HCT116 (cell line): ENCODE measurements at regions not wholly inside any gene's neighbourhood (a gene's known extent, or its start where the extent isn't known, plus 50 kb on each side); places are given as distances from the start of the nearest gene placed in this dataset.

ENCODE experiments used
- ATAC-seq: fragments of 200-7000 bp; cut with Tn5 transposase; 2 replicates; pipeline ENCODE4 v1.9.1; 2020; ENCODE audit warnings: mild to moderate bottlenecking, moderate library complexity
- BruUV-seq: library from RNA; stranded (reverse); fragments of 400-500 nt; replicated peaks from 2 replicates; lab custom pipeline; 2021; lab: Mats Ljungman, UMichigan
- CTCF ChIA-PET: fragments of 300-600 bp; sonication (Branson Sonifier 250); formaldehyde crosslinking; loops from one replicate; lab custom pipeline; 2021; ENCODE audit warnings: antibody characterized with exemption; lab: Charles Lee
- POLR2A ChIA-PET: fragments of 300-600, 350-600 bp; sonication (Branson Sonifier 250); formaldehyde crosslinking; loops from one replicate; lab custom pipeline; 2021; ENCODE audit warnings: antibody characterized with exemption; lab: Charles Lee
- RAD21 ChIA-PET, 2 experiments: fragments of 300-600 bp; sonication (Branson Sonifier 250); formaldehyde crosslinking; loops; one replicate each; lab custom pipeline; 2023; ENCODE audit warnings: low total read pairs in 2 of 2; ENCODE audit not compliant: uncharacterized antibody in 2 of 2, unreplicated experiment in 2 of 2, low non-redundant PET in 1 of 2; lab: Charles Lee
- DNase-seq: peaks from one replicate; pipeline ENCODE4 v3.0.0-alpha.2; 2010; ENCODE audit warnings: low read depth, low spot score
- H2AFZ ChIP-seq: fragments of 200-600 bp; shearing (Covaris generic), sonication (generic); 2 replicates; pipeline ENCODE4 v1.6.1; 2017; ENCODE audit warnings: low read depth, mixed run types, mixed read lengths, antibody characterized with exemption, low read length; ENCODE audit not compliant: poor library complexity, severe bottlenecking
- H3K27ac ChIP-seq: 2 replicates; pipeline ENCODE4 v1.5.1; 2012; ENCODE audit warnings: low read depth, low read length
- H3K27me3 ChIP-seq: fragments of 200-600 bp; sonication (generic); 2 replicates; pipeline ENCODE4 v1.6.1; 2016; ENCODE audit warnings: mixed run types, low read length, mixed read lengths; ENCODE audit not compliant: insufficient read depth
- H3K36me3 ChIP-seq, 2 experiments: fragments of 200-500 bp in 1 of 2; fragments of 200-600 bp in 1 of 2; sonication (Bioruptor generic) in 1 of 2; sonication (generic) in 1 of 2; 2 replicates each; pipeline versions ENCODE4 v1.5.1 to v1.6.1; 2014 to 2016; ENCODE audit warnings: low read length in 2 of 2, inconsistent platforms in 1 of 2, mixed read lengths in 1 of 2, mixed run types in 1 of 2; ENCODE audit not compliant: insufficient read depth in 2 of 2, control insufficient read depth in 1 of 2
- H3K4me1 ChIP-seq, 2 experiments: fragments of 200-600 bp in 1 of 2; sonication (generic) in 1 of 2; 2 replicates each; pipeline versions ENCODE4 v1.5.1 to v1.6.1; 2012 to 2017; ENCODE audit warnings: low read length in 2 of 2, inconsistent platforms in 1 of 2, mild to moderate bottlenecking in 1 of 2, mixed read lengths in 1 of 2, mixed run types in 1 of 2, moderate library complexity in 1 of 2; ENCODE audit not compliant: insufficient read depth in 2 of 2, control insufficient read depth in 1 of 2
- H3K4me2 ChIP-seq: fragments of 200-600 bp; sonication (generic); 2 replicates; pipeline ENCODE4 v1.6.1; 2017; ENCODE audit warnings: mixed run types, low read length, mixed read lengths
- H3K4me3 ChIP-seq, 2 experiments: fragments of 200-600 bp in 1 of 2; sonication (generic) in 1 of 2; replicated peaks in 1 of 2; 2 replicates each; pipeline ENCODE4 v1.5.1; 2011 to 2016; ENCODE audit warnings: low read length in 2 of 2, control low read depth in 1 of 2, low read depth in 1 of 2, mild to moderate bottlenecking in 1 of 2, mixed read lengths in 1 of 2, mixed run types in 1 of 2
- H3K79me2 ChIP-seq: fragments of 200-600 bp; sonication (generic); 2 replicates; pipeline ENCODE4 v1.6.1; 2017; ENCODE audit warnings: mild to moderate bottlenecking, mixed run types, low read length, moderate library complexity, mixed read lengths; ENCODE audit not compliant: insufficient read depth
- H3K9ac ChIP-seq: fragments of 200-600 bp; sonication (generic); 2 replicates; pipeline ENCODE4 v1.6.1; 2016; ENCODE audit warnings: low read length, mixed read lengths
- H3K9me2 ChIP-seq: fragments of 200-600 bp; sonication (generic), shearing (Covaris generic); 2 replicates; pipeline ENCODE4 v1.6.1; 2017; ENCODE audit warnings: mixed run types, mild to moderate bottlenecking, moderate library complexity; ENCODE audit not compliant: insufficient read depth
- H3K9me3 ChIP-seq, 2 experiments: fragments of 200-500 bp in 1 of 2; fragments of 200-600 bp in 1 of 2; sonication (Bioruptor generic) in 1 of 2; sonication (generic) in 1 of 2; 2 replicates each; pipeline ENCODE4 v1.6.1; 2014 to 2017; ENCODE audit warnings: low read length in 2 of 2, mixed read lengths in 2 of 2, inconsistent platforms in 1 of 2, low read depth in 1 of 2, mild to moderate bottlenecking in 1 of 2, mixed run types in 1 of 2, moderate library complexity in 1 of 2; ENCODE audit not compliant: control insufficient read depth in 1 of 2, insufficient read depth in 1 of 2
- H4K20me1 ChIP-seq: fragments of 200-600 bp; sonication (generic), shearing (Covaris generic); 2 replicates; pipeline ENCODE4 v1.6.1; 2017; ENCODE audit warnings: mixed run types, mild to moderate bottlenecking, moderate library complexity; ENCODE audit not compliant: insufficient read depth
- CBX3 ChIP-seq: IDR thresholded peaks from 2 replicates; pipeline ENCODE4 v1.6.1; 2012; ENCODE audit warnings: low read depth
- EGR1 ChIP-seq: IDR thresholded peaks from 2 replicates; pipeline ENCODE4 v1.6.1; 2012; ENCODE audit warnings: low read depth
- ELF1 ChIP-seq: IDR thresholded peaks from 2 replicates; pipeline ENCODE4 v1.6.1; 2012; ENCODE audit warnings: low read depth, borderline replicate concordance
- EZH2phosphoT487 ChIP-seq: fragments of 200-600 bp; IDR thresholded peaks from 2 replicates; pipeline ENCODE4 v1.6.1; 2018; ENCODE audit warnings: antibody characterized with exemption, borderline replicate concordance
- FOSL1 ChIP-seq: IDR thresholded peaks from 2 replicates; pipeline ENCODE4 v1.6.1; 2012; ENCODE audit warnings: low read depth
- JUND ChIP-seq: IDR thresholded peaks from 2 replicates; pipeline ENCODE4 v1.6.1; 2012
- POLR2AphosphoS5 ChIP-seq: IDR thresholded peaks from 2 replicates; pipeline ENCODE4 v1.6.1; 2011; ENCODE audit warnings: mild to moderate bottlenecking, low read depth, low read length, moderate library complexity
- RAD21 ChIP-seq: IDR thresholded peaks from 2 replicates; pipeline ENCODE4 v1.6.1; 2012; ENCODE audit warnings: low read depth, mild to moderate bottlenecking
- SP1 ChIP-seq: IDR thresholded peaks from 2 replicates; pipeline ENCODE4 v1.6.1; 2012; ENCODE audit warnings: low read depth
- ZNF274 ChIP-seq: fragments of 200-500 bp; sonication (Bioruptor generic); IDR thresholded peaks from 2 replicates; pipeline ENCODE4 v1.6.1; 2014; ENCODE audit warnings: mild to moderate bottlenecking, low read depth, low read length, inconsistent platforms
- intact Hi-C: fragments of 100-400 bp; cut with micrococcal nuclease; formaldehyde crosslinking; loops from 2 replicates; pipeline ENCODE4 v1.10.0; 2022
- TF ChIP-seq, protein P1 (sequence below): IDR thresholded peaks from 2 replicates; pipeline ENCODE4 v1.6.1; 2012
- TF ChIP-seq, protein P2 (sequence below): IDR thresholded peaks from 2 replicates; pipeline ENCODE4 v1.6.1; 2012
- TF ChIP-seq, protein P3 (sequence below): IDR thresholded peaks from 2 replicates; pipeline ENCODE4 v1.6.1; 2012; ENCODE audit warnings: low read depth

DNA sequence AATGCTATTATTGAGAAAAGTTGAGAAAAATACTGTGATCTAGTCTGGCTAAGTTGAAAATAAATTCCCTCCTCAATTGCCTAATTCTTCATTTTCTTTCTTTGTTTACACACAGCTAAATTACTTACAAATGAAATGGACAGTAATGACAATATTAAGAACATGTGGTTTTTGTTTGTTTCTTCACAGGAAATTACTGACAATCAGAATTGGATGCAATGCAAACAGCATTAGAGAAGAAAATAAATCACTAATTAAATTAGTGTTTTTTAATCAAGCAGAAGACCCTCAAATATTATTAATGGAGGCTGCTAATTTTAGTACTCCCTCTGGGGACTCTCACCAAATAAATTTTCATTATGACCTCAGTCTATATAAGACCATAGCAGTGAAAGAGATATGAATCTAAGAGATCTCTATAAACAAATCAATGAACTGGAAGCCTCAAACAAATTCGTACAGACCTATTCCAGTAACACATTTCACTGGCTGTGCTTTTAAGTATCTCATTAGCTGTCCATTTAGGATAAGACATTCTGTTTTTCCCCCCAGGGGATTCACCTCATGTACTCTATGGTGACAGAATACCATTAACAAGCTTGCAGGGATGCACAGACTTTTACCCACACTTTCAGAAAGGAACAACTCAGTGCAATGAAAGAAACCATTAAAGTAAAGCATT lies 202.0 kb upstream of the DGKB start:
- CTCF ChIA-PET = no interaction called here
- no peaks in the 10 kb centered on the region for H3K9me3 ChIP-seq

DNA sequence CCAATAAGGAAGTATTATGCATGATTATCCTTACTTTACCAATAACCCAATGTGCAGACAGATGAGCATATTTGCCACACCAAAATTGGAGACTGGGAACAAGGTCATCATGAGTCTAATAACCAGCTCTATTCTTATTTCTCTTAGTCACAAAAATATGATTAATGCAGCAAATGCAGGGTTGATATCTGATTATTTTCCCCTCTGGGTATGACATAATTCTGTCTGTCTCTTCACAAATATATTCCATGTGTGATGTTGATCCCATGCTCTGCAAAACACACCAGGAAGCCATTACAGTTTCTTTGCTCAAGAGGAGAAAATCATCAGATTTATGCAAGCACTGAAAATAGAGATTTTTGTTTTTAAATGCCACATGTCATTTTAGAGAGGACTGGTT lies 196.5 kb upstream of the DGKB start:
- Histone ChIP-seq H3K79me2 (no peaks in the 10 kb centered on the region), H3K27me3 (no peaks in the 10 kb centered on the region), H3K9me3 (no peaks in the 10 kb centered on the region), H4K20me1 (no peaks in the 10 kb centered on the region), H3K27ac (no peak overlapping the region), H3K4me3 (no peak overlapping the region), H2AFZ (no peak overlapping the region), H3K9me2 (no peaks in the 10 kb centered on the region), H3K4me2 (no peak overlapping the region), H3K9ac (no peak overlapping the region), H3K4me1 (no peaks in the 10 kb centered on the region), H3K36me3 (no peaks in the 10 kb centered on the region)
- ChIA-PET POLR2A (no interaction called here), RAD21 (no interaction called here), CTCF (no interaction called here)
- ATAC-seq (no peak), DNase-seq (no peak)
- no TSS peak for BruUV-seq
- intact Hi-C loops = no loop called here
- TF ChIP-seq JUND (no peak), RAD21 (no peak), SP1 (no peak), CBX3 (no peak), EZH2phosphoT487 (no peak), ZNF274 (no peak), POLR2AphosphoS5 (no peak), EGR1 (no peak), FOSL1 (no peak), ELF1 (no peak)
- TF ChIP-seq, protein P1, sequence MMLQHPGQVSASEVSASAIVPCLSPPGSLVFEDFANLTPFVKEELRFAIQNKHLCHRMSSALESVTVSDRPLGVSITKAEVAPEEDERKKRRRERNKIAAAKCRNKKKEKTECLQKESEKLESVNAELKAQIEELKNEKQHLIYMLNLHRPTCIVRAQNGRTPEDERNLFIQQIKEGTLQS = no peak
- TF ChIP-seq, protein P2, sequence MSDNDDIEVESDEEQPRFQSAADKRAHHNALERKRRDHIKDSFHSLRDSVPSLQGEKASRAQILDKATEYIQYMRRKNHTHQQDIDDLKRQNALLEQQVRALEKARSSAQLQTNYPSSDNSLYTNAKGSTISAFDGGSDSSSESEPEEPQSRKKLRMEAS = no peak

More for the DNA sequence above, 202.0 kb upstream of the DGKB start:
- H4K20me1 ChIP-seq = no peaks in the 10 kb centered on the region
- intact Hi-C loops = no loop called here
- no peak overlapping the region for H3K4me3 ChIP-seq
- H3K9me2 ChIP-seq = no peaks in the 10 kb centered on the region
- no peak overlapping the region for H2AFZ ChIP-seq
- DNase-seq (no peak), ATAC-seq (no peak)
- TF ChIP-seq, protein P3, sequence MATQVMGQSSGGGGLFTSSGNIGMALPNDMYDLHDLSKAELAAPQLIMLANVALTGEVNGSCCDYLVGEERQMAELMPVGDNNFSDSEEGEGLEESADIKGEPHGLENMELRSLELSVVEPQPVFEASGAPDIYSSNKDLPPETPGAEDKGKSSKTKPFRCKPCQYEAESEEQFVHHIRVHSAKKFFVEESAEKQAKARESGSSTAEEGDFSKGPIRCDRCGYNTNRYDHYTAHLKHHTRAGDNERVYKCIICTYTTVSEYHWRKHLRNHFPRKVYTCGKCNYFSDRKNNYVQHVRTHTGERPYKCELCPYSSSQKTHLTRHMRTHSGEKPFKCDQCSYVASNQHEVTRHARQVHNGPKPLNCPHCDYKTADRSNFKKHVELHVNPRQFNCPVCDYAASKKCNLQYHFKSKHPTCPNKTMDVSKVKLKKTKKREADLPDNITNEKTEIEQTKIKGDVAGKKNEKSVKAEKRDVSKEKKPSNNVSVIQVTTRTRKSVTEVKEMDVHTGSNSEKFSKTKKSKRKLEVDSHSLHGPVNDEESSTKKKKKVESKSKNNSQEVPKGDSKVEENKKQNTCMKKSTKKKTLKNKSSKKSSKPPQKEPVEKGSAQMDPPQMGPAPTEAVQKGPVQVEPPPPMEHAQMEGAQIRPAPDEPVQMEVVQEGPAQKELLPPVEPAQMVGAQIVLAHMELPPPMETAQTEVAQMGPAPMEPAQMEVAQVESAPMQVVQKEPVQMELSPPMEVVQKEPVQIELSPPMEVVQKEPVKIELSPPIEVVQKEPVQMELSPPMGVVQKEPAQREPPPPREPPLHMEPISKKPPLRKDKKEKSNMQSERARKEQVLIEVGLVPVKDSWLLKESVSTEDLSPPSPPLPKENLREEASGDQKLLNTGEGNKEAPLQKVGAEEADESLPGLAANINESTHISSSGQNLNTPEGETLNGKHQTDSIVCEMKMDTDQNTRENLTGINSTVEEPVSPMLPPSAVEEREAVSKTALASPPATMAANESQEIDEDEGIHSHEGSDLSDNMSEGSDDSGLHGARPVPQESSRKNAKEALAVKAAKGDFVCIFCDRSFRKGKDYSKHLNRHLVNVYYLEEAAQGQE = no peak
- TF ChIP-seq EGR1 = no peak
- H3K27ac ChIP-seq = no peak overlapping the region
- H3K4me2 ChIP-seq = no peak overlapping the region
- ChIA-PET POLR2A (no interaction called here), RAD21 (no interaction called here)
- BruUV-seq = no TSS peak
- H3K9ac ChIP-seq = no peak overlapping the region
- H3K79me2 ChIP-seq = no peaks in the 10 kb centered on the region
- no peaks in the 10 kb centered on the region for H3K27me3 ChIP-seq
- no peaks in the 10 kb centered on the region for H3K4me1 ChIP-seq
- no peaks in the 10 kb centered on the region for H3K36me3 ChIP-seq
